HG02623 (cell line): ENCODE measurements at regions not wholly inside any gene's neighbourhood (a gene's known extent, or its start where the extent isn't known, plus 50 kb on each side); places are given as distances from the start of the nearest gene placed in this dataset.

Experiments used
- ATAC-seq: cut with Tn5 transposase; IDR thresholded peaks from one replicate; pipeline ENCODE4 v1.9.1; 2021; ENCODE audit warnings: moderate library complexity; ENCODE audit not compliant: unreplicated experiment

GRCh38 chr2:199136242-199136641, 321.5 kb downstream of the SATB2 start:
- no peak for ATAC-seq

DNA sequence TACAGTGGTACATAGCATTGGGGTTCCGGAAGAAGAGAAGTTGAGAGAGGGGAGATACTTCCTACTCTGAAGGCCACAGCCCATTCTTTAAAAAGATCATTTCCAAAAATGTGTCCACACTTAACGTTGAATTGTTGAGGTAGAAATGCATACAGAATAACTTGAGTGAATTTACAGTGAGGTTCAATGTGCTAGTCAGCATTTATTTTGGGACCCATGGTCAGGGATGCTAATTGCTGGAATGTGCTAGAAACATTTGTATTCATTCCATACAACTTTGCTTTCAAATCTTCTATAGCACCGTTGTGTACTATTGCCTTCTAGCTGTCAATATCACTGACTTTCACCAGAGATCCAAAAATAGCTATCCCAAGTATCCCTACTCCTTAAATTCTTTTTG, 325.9 kb downstream of the SATB2 start:
- ATAC-seq, result no peak

- no peak for ATAC-seq
Measured at GRCh38 chr2:199131136-199131655, 326.5 kb downstream of the SATB2 start.

DNA sequence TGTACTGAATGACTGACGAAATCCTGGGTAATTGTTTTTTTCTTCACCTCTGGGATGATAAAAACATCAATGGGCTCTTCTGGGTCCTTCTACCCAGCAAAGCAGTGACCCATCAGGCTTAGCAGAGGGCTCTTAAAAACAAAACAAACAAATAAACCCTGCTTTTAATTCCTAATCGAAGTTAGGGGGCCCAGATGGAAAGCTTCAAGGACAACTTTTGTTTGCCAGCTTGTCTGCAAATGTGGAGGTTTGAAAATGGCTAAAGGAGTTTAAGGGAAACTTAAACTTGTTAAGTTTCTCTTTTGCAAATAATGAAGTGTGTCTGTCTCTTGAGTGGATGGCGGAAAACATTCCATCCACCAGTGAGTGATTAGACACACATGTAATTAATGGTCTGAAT, 327.2 kb downstream of the SATB2 start:
- ATAC-seq, result no peak

DNA sequence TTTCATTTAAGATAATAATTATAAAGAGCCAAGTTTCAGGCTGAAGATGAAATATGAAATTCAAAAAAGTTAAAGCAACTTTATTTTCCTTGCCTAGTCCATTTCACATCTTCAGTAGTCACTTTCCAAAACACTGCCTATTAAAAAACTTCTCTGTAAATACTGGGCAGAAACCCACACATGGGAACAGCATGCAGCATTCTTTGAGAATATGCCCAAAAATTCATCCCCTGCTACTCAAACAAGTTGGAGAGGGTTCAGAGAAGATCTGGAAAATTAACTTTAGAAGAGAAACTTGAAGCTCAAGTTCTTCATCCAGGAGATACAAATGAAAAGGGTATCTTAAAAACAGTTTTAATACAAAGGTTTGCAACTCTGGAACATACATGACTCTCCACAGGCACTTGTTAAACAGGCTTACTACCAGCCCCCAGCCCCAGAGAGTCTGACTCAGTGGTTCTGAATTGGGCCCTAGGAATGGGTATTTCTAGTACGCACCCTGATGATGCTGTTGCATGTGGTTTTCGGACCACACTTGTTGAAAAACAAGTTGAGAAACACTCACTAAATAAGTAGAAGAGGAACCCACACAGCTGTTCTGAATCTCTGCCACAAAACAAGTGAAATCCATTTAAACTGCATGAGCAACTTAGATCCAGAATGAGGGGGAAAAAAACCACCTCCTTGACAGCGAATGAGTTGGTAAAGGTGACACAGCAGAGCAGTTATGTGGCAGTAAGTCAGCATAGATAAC, 329.1 kb downstream of the SATB2 start:
- no peak for ATAC-seq

- ATAC-seq, result no peak
Measured at GRCh38 chr2:199119796-199120195, 337.9 kb downstream of the SATB2 start.

DNA sequence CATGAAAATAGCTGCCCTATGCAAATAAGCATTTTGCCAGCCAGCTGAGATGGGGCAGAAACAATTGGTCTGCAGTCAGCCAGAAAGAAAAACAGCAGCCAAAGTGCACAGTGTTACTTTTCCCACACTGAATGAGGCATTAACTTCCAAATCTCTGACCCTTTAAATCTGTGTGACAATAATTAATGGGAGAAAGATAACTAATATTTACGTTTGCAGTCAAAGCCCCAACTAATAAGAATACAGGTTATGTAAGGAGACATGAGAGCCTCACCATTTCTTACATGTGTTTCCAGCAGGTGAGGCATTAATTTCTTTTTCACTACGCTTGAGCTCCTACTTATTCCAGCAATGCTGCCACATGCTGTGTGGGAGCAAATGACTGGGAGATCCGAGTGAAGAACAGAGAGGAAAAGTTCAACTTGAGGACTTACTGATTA, 339.0 kb downstream of the SATB2 start:
- ATAC-seq, result no peak

DNA sequence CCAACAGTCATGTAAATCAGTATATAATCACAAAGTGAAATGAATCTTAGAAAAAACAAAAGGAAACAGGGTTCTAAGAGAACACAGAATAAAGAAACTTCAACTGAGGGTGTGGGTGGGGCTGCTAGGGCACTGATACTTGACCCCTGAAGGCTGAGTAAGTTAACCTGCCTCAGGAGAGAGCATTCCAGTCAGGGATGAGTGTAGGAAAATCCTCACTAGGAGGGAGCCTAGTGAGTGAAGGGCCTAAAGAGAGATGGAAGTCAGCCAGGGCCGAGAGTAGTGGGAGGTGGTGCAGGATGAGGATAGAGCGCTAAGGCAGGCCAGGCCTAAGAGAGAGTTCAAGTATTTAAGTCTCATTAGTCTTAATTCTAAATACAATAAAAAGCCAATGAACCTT, 342.6 kb downstream of the SATB2 start:
- ATAC-seq, result no peak

GRCh38 chr2:199113111-199113510, 344.6 kb downstream of the SATB2 start:
- no peak for ATAC-seq

- no peak for ATAC-seq
Measured at GRCh38 chr2:199111458-199111857, 346.3 kb downstream of the SATB2 start.

- ATAC-seq, result no peak
Measured at GRCh38 chr2:199108056-199108455, 349.7 kb downstream of the SATB2 start.

DNA sequence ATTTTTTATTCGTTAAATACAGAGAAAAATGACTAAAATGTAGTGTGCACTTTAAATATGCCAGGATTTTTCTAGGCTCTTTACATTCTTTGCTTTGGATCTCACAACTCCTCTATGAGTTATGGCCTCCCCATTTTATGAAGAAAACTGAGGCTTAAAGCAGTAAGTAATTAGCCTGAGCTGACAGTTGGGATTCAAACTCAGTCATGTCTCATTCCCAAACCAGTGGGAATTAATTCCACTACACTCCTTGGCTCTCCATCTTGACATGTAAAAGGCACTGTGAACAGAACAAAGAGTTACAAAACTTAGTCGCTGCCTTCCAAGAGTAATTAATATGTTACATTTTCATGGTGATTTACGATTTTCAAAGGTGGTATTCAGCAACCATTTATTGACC, 351.9 kb downstream of the SATB2 start:
- ATAC-seq, result no peak

DNA sequence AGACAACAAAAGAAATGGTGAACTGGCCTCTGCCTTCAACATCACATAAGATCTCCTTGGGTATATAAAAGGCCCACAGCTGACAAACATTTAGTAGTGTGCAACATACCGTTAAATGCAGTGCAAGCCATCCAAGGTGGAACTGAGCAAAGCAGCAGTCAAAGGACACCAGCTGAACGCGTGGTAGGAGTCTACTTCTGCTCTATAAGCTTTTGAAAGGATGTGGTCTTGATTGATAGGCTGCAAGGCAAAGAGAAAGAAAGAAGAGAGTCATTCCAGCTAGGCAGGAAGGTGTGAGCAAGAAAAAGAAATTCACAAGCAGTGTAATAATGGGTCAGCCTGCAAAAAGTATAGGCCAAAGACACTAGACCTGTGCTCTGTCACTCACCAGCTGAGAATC, 356.3 kb downstream of the SATB2 start:
- ATAC-seq, result no peak

DNA sequence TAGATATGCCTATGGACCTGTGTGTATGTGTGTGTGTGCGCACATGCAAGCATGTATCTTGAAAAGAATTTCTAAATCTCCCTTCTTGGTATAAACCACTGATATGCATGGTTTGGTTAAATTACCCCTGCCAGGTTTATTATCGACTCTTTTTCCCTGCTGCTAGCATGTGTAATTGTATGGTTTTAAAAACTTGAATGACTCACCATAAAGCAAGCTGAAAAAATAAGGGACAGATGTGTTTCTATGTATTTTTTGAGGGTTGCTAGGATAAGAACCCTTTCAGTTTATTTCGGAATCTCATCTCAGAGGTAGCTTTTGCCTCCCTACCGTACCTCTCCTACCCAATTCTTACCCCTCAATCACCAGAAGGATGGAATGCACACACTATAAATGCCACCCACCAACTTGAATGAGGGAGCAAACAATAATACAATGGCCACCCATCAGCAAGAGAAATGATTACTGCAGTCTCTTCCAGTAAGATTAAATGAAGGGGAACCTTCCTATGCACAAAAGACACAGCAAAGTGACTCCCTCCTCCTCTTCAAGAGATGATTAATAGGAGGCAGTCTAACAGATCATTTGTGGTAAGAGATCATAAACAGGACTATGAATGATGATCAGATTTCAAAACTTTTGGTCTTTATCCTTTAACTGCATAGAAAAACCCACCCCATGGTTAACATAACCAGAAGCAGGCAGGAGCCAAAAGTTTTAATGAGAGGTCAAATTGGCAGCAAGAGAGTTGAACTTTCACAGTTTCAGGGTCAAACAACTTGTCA, 357.2 kb downstream of the SATB2 start:
- no peak for ATAC-seq

DNA sequence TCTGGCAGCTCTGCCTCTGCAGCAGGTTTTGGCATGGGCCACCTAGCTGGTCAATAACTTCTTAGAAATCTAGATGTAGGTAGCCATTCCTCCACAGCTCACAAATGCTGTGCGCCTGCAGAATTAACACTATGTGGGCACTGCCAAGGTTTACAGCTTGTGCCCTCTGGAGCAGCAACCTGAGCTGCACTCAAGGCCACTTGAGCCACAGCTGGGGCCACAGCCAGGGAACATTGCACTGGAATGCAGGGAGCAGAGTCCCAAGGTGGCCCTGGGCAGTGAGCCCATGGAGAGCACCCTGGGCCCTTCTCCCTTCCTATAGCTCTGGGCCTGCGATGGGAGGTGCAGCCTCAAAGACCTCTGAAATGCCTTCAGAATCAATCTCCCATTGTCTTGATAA, 365.3 kb downstream of the SATB2 start:
- ATAC-seq, result no peak

DNA sequence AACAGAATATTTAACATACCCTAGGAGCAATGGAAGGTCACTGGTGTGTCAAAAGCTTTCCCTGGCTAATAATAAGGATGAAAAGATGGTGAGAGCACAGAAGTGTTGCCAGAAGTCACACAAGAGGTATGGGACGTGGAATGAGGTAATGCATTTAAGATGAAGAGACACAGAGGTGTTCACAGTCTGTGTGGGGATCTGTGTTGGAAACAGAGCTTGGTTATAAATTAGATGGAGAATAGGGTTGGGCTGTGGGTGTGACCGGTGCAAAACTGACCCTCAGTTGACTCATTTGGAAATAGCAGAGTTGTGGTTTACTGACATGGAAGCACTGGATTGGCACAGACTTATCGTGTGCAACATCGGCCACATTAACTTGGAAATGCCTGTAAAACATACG, 372.5 kb downstream of the SATB2 start:
- no peak for ATAC-seq

- ATAC-seq, result no peak
Measured at GRCh38 chr2:199070322-199070949, 387.3 kb downstream of the SATB2 start.

GRCh38 chr2:199064201-199064600, 393.5 kb downstream of the SATB2 start:
- ATAC-seq, result no peak

- ATAC-seq, result no peak
Measured at GRCh38 chr2:199057936-199058335, 399.8 kb downstream of the SATB2 start.

GRCh38 chr2:199055336-199055735, 402.4 kb downstream of the SATB2 start:
- ATAC-seq, result no peak

DNA sequence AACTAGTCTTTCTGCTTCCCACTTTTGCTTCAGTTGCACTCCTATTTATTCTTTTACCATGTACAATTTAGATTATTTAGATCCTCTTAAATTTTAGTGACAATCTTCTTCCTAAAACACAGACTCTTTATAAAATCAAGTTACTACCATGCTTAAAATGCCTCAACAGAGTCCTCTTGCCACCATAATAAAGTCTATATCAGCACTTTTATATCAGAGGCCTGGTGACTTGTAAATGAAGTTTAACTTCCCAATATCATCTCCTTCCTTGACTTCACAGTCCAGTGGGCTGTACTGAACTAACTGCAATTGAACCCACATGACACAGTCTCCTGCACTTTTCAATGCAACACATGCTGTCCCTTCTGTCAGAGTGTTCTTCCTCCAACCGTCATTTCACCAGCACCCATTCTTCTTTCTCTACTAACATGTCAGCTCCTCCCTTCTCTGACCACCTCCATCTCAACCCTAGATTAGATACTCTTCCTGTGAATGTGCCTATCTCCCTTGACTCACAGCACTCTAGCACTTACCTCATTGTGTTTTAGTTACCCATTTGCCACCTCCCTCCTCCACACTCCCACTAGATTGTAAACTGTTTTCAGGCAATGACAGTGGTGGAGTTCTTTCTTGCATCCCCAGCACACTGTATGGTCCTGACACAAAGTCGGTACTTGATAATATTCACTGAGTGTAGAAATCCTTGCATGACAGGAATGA, 414.9 kb downstream of the SATB2 start:
- ATAC-seq, result no peak
